ENCODE measurements at regions not wholly inside any gene's neighbourhood (a gene's known extent, or its start where the extent isn't known, plus 50 kb on each side); places are given as distances from the start of the nearest gene placed in this dataset.
A peak's percentile ranks its signal among the peaks of the same experiment; 100 is the strongest.

DNA sequence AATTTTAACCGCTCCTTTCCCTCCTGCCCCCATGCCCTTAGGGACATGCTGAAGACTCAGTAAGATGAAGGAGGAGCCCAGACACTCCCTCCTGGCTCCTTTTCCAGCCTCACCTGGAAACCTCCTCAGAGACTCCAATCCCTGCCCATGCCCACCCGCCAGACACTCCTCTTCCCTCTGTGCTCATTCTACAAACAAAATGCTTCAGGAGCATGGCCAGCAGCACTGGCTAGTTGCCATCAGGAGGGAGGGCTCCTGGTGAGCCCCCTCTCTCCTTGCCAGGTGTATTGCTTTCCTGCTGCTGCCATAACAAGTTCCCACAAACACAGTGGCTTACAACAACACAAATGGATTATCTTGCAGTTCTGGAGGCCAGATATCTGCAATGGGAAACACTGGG is 126.1 kb downstream of the PSMG1 start:
- WGBS (ENCODE audit: extremely low coverage, insufficient read length, low lambda C conversion rate) = no CpG with 5 or more reads among the region's 2 CpGs
- H4K8ac ChIP-seq (replicated peaks; ENCODE audit: insufficient read length, low read depth, low read length) = no peak overlapping the region
- no peak overlapping the region for H3K4me2 ChIP-seq (ENCODE audit: insufficient read depth, insufficient read length, low read length)
- no peak overlapping the region for H2BK12ac ChIP-seq (ENCODE audit: insufficient read length, low read depth, low read length)
- no peak overlapping the region for H2BK5ac ChIP-seq (ENCODE audit: insufficient read length, low read length)
- H3K9me3 ChIP-seq (ENCODE audit: control insufficient read depth, low read depth, low read length) = no peaks in the 10 kb centered on the region
- H3K27me3 ChIP-seq (ENCODE audit: insufficient read depth, low read length) = no peaks in the 10 kb centered on the region
- no peak overlapping the region for H2AK5ac ChIP-seq (ENCODE audit: insufficient read length, low read length)
- no peak overlapping the region for H4K91ac ChIP-seq (ENCODE audit: insufficient read length, low read depth, low read length)
- no peak overlapping the region for H3K56ac ChIP-seq (ENCODE audit: insufficient read length, low read depth, low read length)
- TF ChIP-seq CTCF (conservative IDR thresholded peaks at IDR 0.05) = no peak
- no peak overlapping the region for H3K23ac ChIP-seq (ENCODE audit: insufficient read length, low read depth, low read length)
- Mint-ChIP-seq H3K9me3 (no peaks in the 10 kb centered on the region), H3K4me1 (peaks cover 7 to 8% of the 10 kb centered on the region in 2 experiments; a peak in 3 of 4 replicates), H3K4me3 (no peak overlapping the region), H3K36me3 (ENCODE audit: insufficient read depth in 1 of 3, low read depth in 3 of 3) (no peaks in the 10 kb centered on the region), H3K27ac (peak overlapping the region in 1 of 3 experiments; percentile 46; a peak in 1 of 7 replicates), H3K27me3 (ENCODE audit: low read depth) (peaks cover 2% of the 10 kb centered on the region; the same call in 1 of the 2 replicates)
- no peak overlapping the region for H3K14ac ChIP-seq (ENCODE audit: insufficient read depth, low read length)
- no peak overlapping the region for H3K27ac ChIP-seq (ENCODE audit: insufficient read length, low read depth, low read length)
- no peaks in the 10 kb centered on the region for H3K4me1 ChIP-seq (ENCODE audit: insufficient read depth, low read length)
- H4K20me1 ChIP-seq (ENCODE audit: control insufficient read depth, insufficient read depth, insufficient read length) = no peaks in the 10 kb centered on the region
- H2BK20ac ChIP-seq (ENCODE audit: low read depth, low read length, poor library complexity, severe bottlenecking) = no peak overlapping the region
- no peak overlapping the region for H2BK15ac ChIP-seq (ENCODE audit: low read depth, low read length)
- no peaks in the 10 kb centered on the region for H3K79me1 ChIP-seq (ENCODE audit: insufficient read depth, low read depth, low read length, poor library complexity, severe bottlenecking)
- DNase-seq = no peak
- no peak overlapping the region for H2BK120ac ChIP-seq (ENCODE audit: low read depth, low read length, poor library complexity, severe bottlenecking)
- no peaks in the 10 kb centered on the region for H3K79me2 ChIP-seq (ENCODE audit: insufficient read depth, low read length)
- peak overlapping the region; percentile 25 for H3K18ac ChIP-seq (ENCODE audit: insufficient read length, low read depth, low read length)
- no peak overlapping the region for H3T11ph ChIP-seq (ENCODE audit: low read length)
- H3K9ac ChIP-seq (ENCODE audit: extremely low read depth, insufficient read length, low read length) = no peak overlapping the region
- no peak overlapping the region for H2AFZ ChIP-seq (ENCODE audit: low read length)
- no peaks in the 10 kb centered on the region for H3K23me2 ChIP-seq (ENCODE audit: insufficient read length, low read depth, low read length, poor library complexity, severe bottlenecking)
- no peak overlapping the region for H3K4ac ChIP-seq (ENCODE audit: low read depth, low read length)
- H4K5ac ChIP-seq (ENCODE audit: insufficient read length, low read depth, low read length) = no peak overlapping the region
